Effector memory CD8-positive, alpha-beta T cell (primary cell): ENCODE measurements at regions not wholly inside any gene's neighbourhood (a gene's known extent, or its start where the extent isn't known, plus 50 kb on each side); places are given as distances from the start of the nearest gene placed in this dataset.

Experiments
- ATAC-seq: fragments of 150-1000 bp; cut with Tn5 transposase; replicated peaks from 2 replicates; pipeline ENCODE4 v1.10.0; 2021; ENCODE audit warnings: mild to moderate bottlenecking, moderate library complexity
- DNase-seq, 3 experiments: peaks; one replicate each; pipeline ENCODE4 v3.0.0; 2021
- H3K27ac Mint-ChIP-seq, 2 donors: one replicate each; pipeline ENCODE4 v1.8.0; 2022; ENCODE audit warnings: mild to moderate bottlenecking in 2 of 2, mixed read lengths in 2 of 2, moderate library complexity in 2 of 2
- H3K27me3 Mint-ChIP-seq, 2 donors: one replicate each; pipeline ENCODE4 v1.8.0; 2022; ENCODE audit warnings: mixed read lengths in 2 of 2
- H3K36me3 Mint-ChIP-seq: one replicate; pipeline ENCODE4 v1.8.0; 2022; ENCODE audit warnings: mild to moderate bottlenecking, moderate library complexity, mixed read lengths; ENCODE audit not compliant: insufficient read depth
- H3K4me1 Mint-ChIP-seq, 2 donors: one replicate each; pipeline ENCODE4 v1.8.0; 2022; ENCODE audit warnings: low read depth in 2 of 2, mixed read lengths in 2 of 2
- H3K4me3 Mint-ChIP-seq, 2 donors: one replicate each; pipeline ENCODE4 v1.8.0; 2022; ENCODE audit warnings: mild to moderate bottlenecking in 2 of 2, mixed read lengths in 2 of 2, moderate library complexity in 2 of 2
- H3K9me3 Mint-ChIP-seq, 2 donors: one replicate each; pipeline ENCODE4 v1.8.0; 2022; ENCODE audit warnings: mixed read lengths in 2 of 2

GRCh38 chr5:124692950-124693349 lies 53.5 kb downstream of the ZNF608 start:
- Mint-ChIP-seq H3K4me1 (no peaks in the 10 kb centered on the region), H3K36me3 (no peaks in the 10 kb centered on the region), H3K27ac (no peak overlapping the region), H3K27me3 (no peaks in the 10 kb centered on the region), H3K4me3 (no peak overlapping the region), H3K9me3 (peaks cover 0 to 4% of the 10 kb centered on the region in 2 donors)
- DNase-seq (no peak), ATAC-seq (no peak)

- no peaks in the 10 kb centered on the region for H3K4me1 Mint-ChIP-seq
- no peaks in the 10 kb centered on the region for H3K36me3 Mint-ChIP-seq
- DNase-seq (no peak), ATAC-seq (no peak)
- H3K4me3 Mint-ChIP-seq, result no peak overlapping the region
- H3K9me3 Mint-ChIP-seq, result peaks cover 0 to 4% of the 10 kb centered on the region in 2 donors
- no peaks in the 10 kb centered on the region for H3K27me3 Mint-ChIP-seq
- no peak overlapping the region for H3K27ac Mint-ChIP-seq
Observed at GRCh38 chr5:124692324-124692723, 54.1 kb downstream of the ZNF608 start.

- no peaks in the 10 kb centered on the region for H3K4me1 Mint-ChIP-seq
- no peak for ATAC-seq
- H3K9me3 Mint-ChIP-seq, result peaks cover 0 to 1% of the 10 kb centered on the region in 2 donors
- H3K4me3 Mint-ChIP-seq, result no peak overlapping the region
- no peaks in the 10 kb centered on the region for H3K36me3 Mint-ChIP-seq
- DNase-seq, result no peak
- no peak overlapping the region for H3K27ac Mint-ChIP-seq
- no peaks in the 10 kb centered on the region for H3K27me3 Mint-ChIP-seq
Observed at GRCh38 chr5:124689653-124690052, 56.8 kb downstream of the ZNF608 start.

GRCh38 chr5:124686239-124687004 lies 60.0 kb downstream of the ZNF608 start:
- DNase-seq (no peak), ATAC-seq (no peak)
- no peaks in the 10 kb centered on the region for H3K4me1 Mint-ChIP-seq
- H3K9me3 Mint-ChIP-seq, result no peaks in the 10 kb centered on the region
- H3K27ac Mint-ChIP-seq, result no peak overlapping the region
- no peaks in the 10 kb centered on the region for H3K27me3 Mint-ChIP-seq
- H3K36me3 Mint-ChIP-seq, result no peaks in the 10 kb centered on the region
- H3K4me3 Mint-ChIP-seq, result no peak overlapping the region

- DNase-seq, result no peak
- H3K4me3 Mint-ChIP-seq, result no peak overlapping the region
- no peak overlapping the region for H3K27ac Mint-ChIP-seq
- peaks cover 2 to 4% of the 10 kb centered on the region in 2 donors for H3K9me3 Mint-ChIP-seq
- H3K27me3 Mint-ChIP-seq, result no peaks in the 10 kb centered on the region
- H3K36me3 Mint-ChIP-seq, result no peaks in the 10 kb centered on the region
- no peaks in the 10 kb centered on the region for H3K4me1 Mint-ChIP-seq
- no peak for ATAC-seq
Observed at GRCh38 chr5:124685404-124685930, 61.0 kb downstream of the ZNF608 start.

- DNase-seq (no peak), ATAC-seq (no peak)
- Mint-ChIP-seq H3K27ac (no peak overlapping the region), H3K4me3 (no peak overlapping the region), H3K27me3 (no peaks in the 10 kb centered on the region), H3K36me3 (no peaks in the 10 kb centered on the region), H3K4me1 (no peaks in the 10 kb centered on the region), H3K9me3 (peaks cover 2 to 8% of the 10 kb centered on the region in 2 donors)
Observed at GRCh38 chr5:124683917-124684555, 62.4 kb downstream of the ZNF608 start.

GRCh38 chr5:124679578-124680199 lies 66.8 kb downstream of the ZNF608 start:
- ATAC-seq (no peak), DNase-seq (no peak)
- Mint-ChIP-seq H3K4me1 (no peaks in the 10 kb centered on the region), H3K4me3 (no peak overlapping the region), H3K9me3 (peaks cover 2 to 8% of the 10 kb centered on the region in 2 donors), H3K27ac (no peak overlapping the region), H3K27me3 (no peaks in the 10 kb centered on the region), H3K36me3 (no peaks in the 10 kb centered on the region)

- no peaks in the 10 kb centered on the region for H3K36me3 Mint-ChIP-seq
- no peak for DNase-seq
- ATAC-seq, result no peak
Observed at GRCh38 chr5:124678922-124679519, 67.4 kb downstream of the ZNF608 start.

GRCh38 chr5:124678468-124678867 lies 68.0 kb downstream of the ZNF608 start:
- ATAC-seq, result no peak
- Mint-ChIP-seq H3K36me3 (no peaks in the 10 kb centered on the region), H3K4me3 (no peak overlapping the region), H3K4me1 (no peaks in the 10 kb centered on the region), H3K27ac (no peak overlapping the region), H3K27me3 (no peaks in the 10 kb centered on the region), H3K9me3 (peaks cover 2 to 8% of the 10 kb centered on the region in 2 donors)
- no peak for DNase-seq

More at GRCh38 chr5:124678922-124679519, 67.4 kb downstream of the ZNF608 start:
- no peaks in the 10 kb centered on the region for H3K27me3 Mint-ChIP-seq
- no peak overlapping the region for H3K27ac Mint-ChIP-seq
- H3K4me1 Mint-ChIP-seq, result no peaks in the 10 kb centered on the region
- H3K4me3 Mint-ChIP-seq, result no peak overlapping the region
- peaks cover 2 to 8% of the 10 kb centered on the region in 2 donors for H3K9me3 Mint-ChIP-seq

GRCh38 chr5:124677374-124678351 lies 68.8 kb downstream of the ZNF608 start:
- ATAC-seq, result no peak

GRCh38 chr5:124675931-124676846 lies 70.2 kb downstream of the ZNF608 start:
- peaks cover 2 to 8% of the 10 kb centered on the region in 2 donors for H3K9me3 Mint-ChIP-seq
- no peak overlapping the region for H3K4me3 Mint-ChIP-seq
- H3K4me1 Mint-ChIP-seq, result no peaks in the 10 kb centered on the region
- DNase-seq (no peak), ATAC-seq (no peak)
- no peaks in the 10 kb centered on the region for H3K36me3 Mint-ChIP-seq
- no peaks in the 10 kb centered on the region for H3K27me3 Mint-ChIP-seq
- H3K27ac Mint-ChIP-seq, result no peak overlapping the region

More at GRCh38 chr5:124677374-124678351, 68.8 kb downstream of the ZNF608 start:
- no peak for DNase-seq
- Mint-ChIP-seq H3K9me3 (peaks cover 2 to 8% of the 10 kb centered on the region in 2 donors), H3K27me3 (no peaks in the 10 kb centered on the region), H3K4me1 (no peaks in the 10 kb centered on the region), H3K36me3 (no peaks in the 10 kb centered on the region), H3K27ac (no peak overlapping the region), H3K4me3 (no peak overlapping the region)

GRCh38 chr5:124671193-124671592 lies 75.2 kb downstream of the ZNF608 start:
- H3K27me3 Mint-ChIP-seq, result no peaks in the 10 kb centered on the region
- H3K27ac Mint-ChIP-seq, result no peak overlapping the region
- H3K4me1 Mint-ChIP-seq, result no peaks in the 10 kb centered on the region
- H3K4me3 Mint-ChIP-seq, result no peak overlapping the region
- H3K36me3 Mint-ChIP-seq, result no peaks in the 10 kb centered on the region
- no peak for ATAC-seq
- H3K9me3 Mint-ChIP-seq, result no peaks in the 10 kb centered on the region
- DNase-seq, result no peak
